Calu3 (cell line): ENCODE measurements at regions not wholly inside any gene's neighbourhood (a gene's known extent, or its start where the extent isn't known, plus 50 kb on each side); places are given as distances from the start of the nearest gene placed in this dataset.

Source experiments
- BruUV-seq: library from RNA; stranded (reverse); fragments of 400-500 nt; replicated peaks from 2 replicates; lab custom pipeline; 2021; lab: Mats Ljungman, UMichigan
- CTCF ChIA-PET: fragments of 300-600 bp; sonication (Branson Sonifier 250); formaldehyde crosslinking; loops from one replicate; lab custom pipeline; 2022; ENCODE audit warnings: antibody characterized with exemption; lab: Charles Lee
- DNase-seq: peaks from one replicate; pipeline ENCODE4 v3.0.0; 2022
- H3K27ac Mint-ChIP-seq: one replicate; pipeline ENCODE4 v1.8.0; 2022; ENCODE audit warnings: mixed read lengths; ENCODE audit not compliant: unreplicated experiment
- H3K27me3 Mint-ChIP-seq: one replicate; pipeline ENCODE4 v1.8.0; 2022; ENCODE audit warnings: mixed read lengths; ENCODE audit not compliant: unreplicated experiment
- H3K36me3 Mint-ChIP-seq: one replicate; pipeline ENCODE4 v1.8.0; 2022; ENCODE audit warnings: mild to moderate bottlenecking, moderate library complexity, mixed read lengths; ENCODE audit not compliant: insufficient read depth, unreplicated experiment
- H3K4me1 Mint-ChIP-seq: one replicate; pipeline ENCODE4 v1.8.0; 2022; ENCODE audit warnings: mild to moderate bottlenecking, low read depth, mixed read lengths; ENCODE audit not compliant: unreplicated experiment
- H3K4me3 Mint-ChIP-seq: one replicate; pipeline ENCODE4 v1.8.0; 2022; ENCODE audit warnings: mild to moderate bottlenecking, low read depth, moderate library complexity, mixed read lengths; ENCODE audit not compliant: unreplicated experiment
- H3K9me3 Mint-ChIP-seq: one replicate; pipeline ENCODE4 v1.8.0; 2022; ENCODE audit warnings: low read depth, mixed read lengths; ENCODE audit not compliant: unreplicated experiment
- CTCF ChIP-seq: fragments of 200-600 bp; IDR thresholded peaks from one replicate; pipeline ENCODE4 v1.8.0; 2022; ENCODE audit warnings: antibody characterized with exemption; ENCODE audit not compliant: unreplicated experiment
- intact Hi-C: fragments of 100-400 bp; cut with micrococcal nuclease; formaldehyde crosslinking; loops from one replicate; pipeline ENCODE4 v1.10.0; 2022; ENCODE audit not compliant: unreplicated experiment

- peaks cover 58% of the 10 kb centered on the region for H3K27me3 Mint-ChIP-seq
- no peak overlapping the region for H3K27ac Mint-ChIP-seq
- H3K4me3 Mint-ChIP-seq = no peak overlapping the region
- no peaks in the 10 kb centered on the region for H3K36me3 Mint-ChIP-seq
- no peak for DNase-seq
- peaks cover 8% of the 10 kb centered on the region for H3K4me1 Mint-ChIP-seq
- TF ChIP-seq CTCF = no peak
- CTCF ChIA-PET = interaction anchor here (0.6 kb wide), 1 partner anchor 143 kb away, joined by 7 read pairs; no protein-coding TSS in a partner anchor
- H3K9me3 Mint-ChIP-seq = no peaks in the 10 kb centered on the region
- intact Hi-C loops = no loop called here
- no TSS peak for BruUV-seq
Observed at GRCh38 chr17:77774182-77774581, 184.3 kb upstream of the TNRC6C start.

GRCh38 chr17:77778636-77779489 is 179.6 kb upstream of the TNRC6C start:
- Mint-ChIP-seq H3K4me3 (no peak overlapping the region), H3K36me3 (peaks cover 5% of the 10 kb centered on the region), H3K27ac (no peak overlapping the region), H3K9me3 (no peaks in the 10 kb centered on the region), H3K27me3 (peaks cover 62% of the 10 kb centered on the region), H3K4me1 (no peaks in the 10 kb centered on the region)
- CTCF ChIA-PET = no interaction called here
- TF ChIP-seq CTCF = no peak
- DNase-seq = peak; percentile 37
- intact Hi-C loops = no loop called here
- BruUV-seq = no TSS peak

GRCh38 chr17:77779711-77780539 is 178.6 kb upstream of the TNRC6C start:
- no peaks in the 10 kb centered on the region for H3K9me3 Mint-ChIP-seq
- peaks cover 73% of the 10 kb centered on the region for H3K27me3 Mint-ChIP-seq
- no peaks in the 10 kb centered on the region for H3K4me1 Mint-ChIP-seq
- no TSS peak for BruUV-seq
- no peak for TF ChIP-seq CTCF
- H3K4me3 Mint-ChIP-seq = no peak overlapping the region
- peaks cover 5% of the 10 kb centered on the region for H3K36me3 Mint-ChIP-seq
- intact Hi-C loops = no loop called here
- no peak for DNase-seq
- H3K27ac Mint-ChIP-seq = no peak overlapping the region
- CTCF ChIA-PET = no interaction called here

- CTCF ChIA-PET = no interaction called here
- no TSS peak for BruUV-seq
- Mint-ChIP-seq H3K9me3 (no peaks in the 10 kb centered on the region), H3K4me1 (no peaks in the 10 kb centered on the region), H3K36me3 (peaks cover 5% of the 10 kb centered on the region), H3K4me3 (no peak overlapping the region), H3K27ac (no peak overlapping the region), H3K27me3 (peaks cover 89% of the 10 kb centered on the region)
- intact Hi-C loops = no loop called here
- DNase-seq = no peak
- no peak for TF ChIP-seq CTCF
Observed at GRCh38 chr17:77781536-77781935, 177.0 kb upstream of the TNRC6C start.
